Muscle of leg (tissue), 3 donors: ENCODE measurements at regions not wholly inside any gene's neighbourhood (a gene's known extent, or its start where the extent isn't known, plus 50 kb on each side); places are given as distances from the start of the nearest gene placed in this dataset.
A peak's percentile ranks its signal among the peaks of the same experiment; 100 is the strongest.

Experiments used
- DNase-seq: peaks from one replicate; pipeline ENCODE4 v3.0.0; 2013
- H3K27ac ChIP-seq: one replicate; pipeline ENCODE4 v1.5.1; 2013; ENCODE audit warnings: mild to moderate bottlenecking, low read length, control low read depth
- H3K27me3 ChIP-seq: one replicate; pipeline ENCODE4 v1.6.1; 2013; ENCODE audit warnings: low read length; ENCODE audit not compliant: control insufficient read depth, insufficient read depth
- H3K36me3 ChIP-seq: one replicate; pipeline ENCODE4 v1.6.1; 2013; ENCODE audit warnings: low read length; ENCODE audit not compliant: control insufficient read depth, insufficient read depth
- H3K4me1 ChIP-seq: one replicate; pipeline ENCODE4 v1.6.1; 2013; ENCODE audit warnings: low read length; ENCODE audit not compliant: control insufficient read depth, insufficient read depth
- H3K4me3 ChIP-seq: one replicate; pipeline ENCODE4 v1.5.1; 2013; ENCODE audit warnings: low read length, control low read depth
- H3K9me3 ChIP-seq: replicated peaks from 2 replicates; pipeline ENCODE4 v1.6.1; 2013; ENCODE audit warnings: low read depth, low read length; ENCODE audit not compliant: control insufficient read depth
- WGBS: methylation state at CpG from one replicate; pipeline ENCODE4 v1.1.5; 2013; ENCODE audit warnings: missing lambda C conversion rate; ENCODE audit not compliant: insufficient coverage; 5-methylcytosine and 5-hydroxymethylcytosine counted together

DNA sequence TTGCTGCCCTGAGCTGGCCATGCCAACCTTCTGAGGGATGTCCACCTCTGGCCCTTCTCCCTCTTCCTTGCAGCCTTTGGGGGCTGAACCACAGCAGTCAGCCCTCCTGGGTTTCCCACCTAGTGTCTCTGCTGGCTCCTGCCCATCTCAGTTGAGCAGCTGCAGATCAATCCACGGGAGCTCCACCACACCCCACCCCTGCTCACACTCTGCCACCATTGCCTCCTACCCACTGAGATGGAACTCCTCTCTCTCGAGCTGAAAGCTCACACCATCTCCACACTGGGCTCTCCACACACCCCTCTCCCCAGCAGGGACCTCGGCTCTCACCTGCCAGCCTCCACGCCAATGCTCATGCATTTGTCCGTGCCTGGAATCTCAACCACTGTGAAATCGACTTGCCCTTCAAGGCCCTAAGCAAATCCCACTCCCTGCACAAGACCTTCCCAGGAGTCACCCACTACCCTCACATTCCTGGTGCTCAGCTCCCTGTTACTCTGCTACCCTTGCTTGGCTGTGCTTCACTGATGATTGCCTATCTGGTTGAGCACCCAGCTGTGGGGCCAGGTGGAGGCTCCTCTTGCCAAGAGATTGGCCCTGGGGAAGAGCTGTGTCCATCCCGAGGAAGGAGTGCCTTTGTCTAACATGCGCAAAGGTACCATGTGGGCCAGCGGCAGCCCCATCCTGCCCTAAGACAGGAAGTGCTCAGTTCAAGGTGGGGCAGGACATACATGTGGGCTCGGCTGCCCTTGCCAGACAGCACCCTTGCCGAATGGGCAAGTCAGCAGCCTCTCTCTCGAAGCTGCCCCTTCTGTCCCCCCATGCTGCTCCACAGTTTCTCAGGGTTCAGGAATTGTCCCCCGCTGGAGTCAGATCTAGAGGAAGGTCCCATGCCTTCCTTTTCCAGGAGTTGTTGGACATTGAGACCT is 208.7 kb downstream of the CYP26B1 start:
- H3K9me3 ChIP-seq = no peaks in the 10 kb centered on the region
- no peaks in the 10 kb centered on the region for H3K36me3 ChIP-seq
- H3K4me1 ChIP-seq = peaks cover 90% of the 10 kb centered on the region
- DNase-seq = no peak
- H3K27ac ChIP-seq = no peak overlapping the region
- 84% methylated on average over 12 of the region's 13 CpGs for WGBS
- H3K4me3 ChIP-seq = no peak overlapping the region
- H3K27me3 ChIP-seq = peaks cover 4% of the 10 kb centered on the region

DNA sequence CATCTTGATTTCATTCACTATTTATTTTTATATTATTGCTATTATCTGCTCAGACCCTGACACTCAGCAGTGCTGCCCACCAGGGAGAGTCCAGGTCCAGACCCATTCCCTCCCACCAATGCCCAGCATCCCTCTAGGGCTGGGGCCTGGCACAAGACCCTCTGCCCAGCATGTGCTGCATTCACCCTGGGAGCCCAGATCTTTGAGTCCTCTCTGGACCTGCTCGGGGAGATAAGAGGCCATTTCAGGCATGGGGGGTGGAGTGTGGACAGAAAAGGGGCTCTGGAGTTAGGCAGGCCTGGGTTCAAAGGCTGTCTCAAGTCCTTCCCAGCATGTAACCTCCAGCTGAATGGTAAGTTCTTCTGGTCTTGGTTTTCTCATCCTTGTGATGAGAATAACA is 209.6 kb downstream of the CYP26B1 start:
- no peak overlapping the region for H3K4me3 ChIP-seq
- 71% methylated on average over 1 of the region's 1 CpG for WGBS
- H3K9me3 ChIP-seq = no peaks in the 10 kb centered on the region
- no peak for DNase-seq
- peaks cover 4% of the 10 kb centered on the region for H3K27me3 ChIP-seq
- no peak overlapping the region for H3K27ac ChIP-seq
- H3K36me3 ChIP-seq = no peaks in the 10 kb centered on the region
- peaks cover 86% of the 10 kb centered on the region for H3K4me1 ChIP-seq

DNA sequence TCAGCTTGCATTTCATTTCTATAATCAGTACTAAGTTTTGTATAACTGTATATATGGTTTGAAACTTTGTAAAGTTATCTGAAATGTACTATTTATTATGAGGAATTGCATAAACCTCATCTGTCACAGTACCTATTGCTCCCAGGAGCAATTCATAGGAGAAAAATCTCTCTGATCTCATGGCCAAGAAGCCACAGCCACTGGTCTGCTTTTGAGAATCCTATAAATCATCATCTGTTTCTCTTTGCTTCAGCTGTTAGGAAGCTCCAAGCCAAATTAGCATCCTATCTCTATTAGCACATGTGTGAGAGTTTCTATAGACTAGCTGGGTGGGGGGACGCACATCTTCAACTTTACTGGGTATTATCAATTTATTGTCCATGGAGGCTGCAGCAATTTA is 210.3 kb downstream of the CYP26B1 start:
- WGBS = no CpG with 5 or more reads among the region's 1 CpG
- no peak overlapping the region for H3K4me3 ChIP-seq
- no peaks in the 10 kb centered on the region for H3K36me3 ChIP-seq
- H3K4me1 ChIP-seq = peaks cover 82% of the 10 kb centered on the region
- no peak overlapping the region for H3K27ac ChIP-seq
- H3K27me3 ChIP-seq = peaks cover 9% of the 10 kb centered on the region
- no peaks in the 10 kb centered on the region for H3K9me3 ChIP-seq
- peak; percentile 49 for DNase-seq

GRCh38 chr2:71936076-71937030 is 211.3 kb downstream of the CYP26B1 start:
- WGBS = 71% methylated on average over 3 of the region's 5 CpGs
- no peaks in the 10 kb centered on the region for H3K9me3 ChIP-seq
- H3K27ac ChIP-seq = peak overlapping the region; percentile 59
- H3K4me3 ChIP-seq = no peak overlapping the region
- peaks cover 75% of the 10 kb centered on the region for H3K4me1 ChIP-seq
- no peaks in the 10 kb centered on the region for H3K36me3 ChIP-seq
- peaks cover 9% of the 10 kb centered on the region for H3K27me3 ChIP-seq
- peak; percentile 45 for DNase-seq

DNA sequence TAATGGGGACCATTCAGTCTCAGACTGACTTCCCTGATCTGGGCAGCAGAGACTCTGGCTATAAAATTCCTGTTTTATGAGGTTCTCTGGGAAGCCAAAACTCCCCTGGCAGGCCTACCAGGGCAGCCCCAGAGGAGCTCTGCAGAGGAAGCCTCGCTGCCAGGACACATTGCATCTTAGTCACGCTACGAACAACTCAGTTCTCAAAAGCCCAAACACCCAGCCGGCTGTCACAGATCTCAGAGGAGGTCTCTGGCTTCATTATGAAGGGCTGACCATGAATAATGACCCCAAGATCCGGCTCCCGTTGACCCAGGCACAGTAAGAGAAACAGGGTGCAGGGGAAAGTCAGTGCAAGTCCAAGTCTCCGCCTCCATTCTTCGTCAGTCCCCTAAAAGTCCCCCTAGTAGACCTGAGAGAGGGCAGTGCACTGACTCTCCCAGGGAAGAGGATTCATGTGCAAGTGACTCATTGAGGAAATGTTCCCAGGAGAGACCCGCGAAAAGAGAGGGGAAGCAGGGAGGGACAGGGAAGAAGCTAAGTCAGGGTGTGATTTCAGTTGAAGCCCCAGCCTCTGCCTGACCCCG is 212.3 kb downstream of the CYP26B1 start:
- H3K36me3 ChIP-seq = no peaks in the 10 kb centered on the region
- H3K27ac ChIP-seq = peak overlapping the region; percentile 59
- 27% methylated on average over 7 of the region's 11 CpGs for WGBS
- no peak overlapping the region for H3K4me3 ChIP-seq
- peak; percentile 82 for DNase-seq
- H3K4me1 ChIP-seq = peaks cover 65% of the 10 kb centered on the region
- no peaks in the 10 kb centered on the region for H3K9me3 ChIP-seq
- peaks cover 9% of the 10 kb centered on the region for H3K27me3 ChIP-seq

DNA sequence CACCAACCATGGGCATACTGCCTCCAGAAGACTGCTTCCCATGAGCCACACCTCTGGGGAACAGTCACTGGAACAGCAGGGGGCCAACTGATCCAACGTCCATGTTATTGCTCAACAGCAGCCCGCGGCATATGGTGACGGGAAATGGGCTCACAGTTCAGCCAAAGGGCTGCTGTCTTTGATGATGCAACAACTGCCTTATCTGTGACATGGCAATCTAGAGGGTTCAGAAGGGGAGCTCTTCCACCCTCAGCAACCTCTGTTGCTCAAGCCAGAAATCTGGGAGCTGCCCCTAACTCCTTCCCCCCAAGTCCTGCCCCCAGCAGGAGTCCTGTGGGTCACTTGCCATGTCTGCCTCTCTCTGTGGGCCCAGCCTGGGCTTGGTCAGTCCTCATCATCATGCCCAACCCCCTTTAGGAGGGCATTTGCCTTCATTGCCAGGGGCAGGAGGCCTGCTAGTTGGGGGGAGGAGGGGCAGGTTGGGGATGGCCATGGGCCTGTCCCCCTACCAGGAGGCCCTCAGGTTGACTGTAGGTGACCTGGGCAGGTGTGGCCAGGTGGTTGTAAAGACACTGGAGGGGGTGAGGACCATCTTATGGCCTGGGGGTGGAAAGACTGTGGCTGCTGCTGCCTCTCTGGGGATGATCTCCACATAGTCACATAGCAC is 212.9 kb downstream of the CYP26B1 start:
- Histone ChIP-seq H3K9me3 (no peaks in the 10 kb centered on the region), H3K36me3 (no peaks in the 10 kb centered on the region), H3K27ac (peak overlapping the region; percentile 42), H3K4me1 (peaks cover 63% of the 10 kb centered on the region), H3K4me3 (no peak overlapping the region), H3K27me3 (peaks cover 9% of the 10 kb centered on the region)
- DNase-seq = no peak
- 73% methylated on average over 4 of the region's 4 CpGs for WGBS

GRCh38 chr2:71934320-71934593 is 213.4 kb downstream of the CYP26B1 start:
- Histone ChIP-seq H3K36me3 (no peaks in the 10 kb centered on the region), H3K4me3 (no peak overlapping the region), H3K4me1 (peaks cover 59% of the 10 kb centered on the region), H3K9me3 (no peaks in the 10 kb centered on the region), H3K27ac (no peak overlapping the region), H3K27me3 (peaks cover 9% of the 10 kb centered on the region)
- 89% methylated on average over 2 of the region's 2 CpGs for WGBS
- no peak for DNase-seq

GRCh38 chr2:71933467-71934319 is 214.0 kb downstream of the CYP26B1 start:
- H3K27me3 ChIP-seq = peaks cover 9% of the 10 kb centered on the region
- no peaks in the 10 kb centered on the region for H3K9me3 ChIP-seq
- WGBS = 85% methylated on average over 8 of the region's 8 CpGs
- H3K27ac ChIP-seq = no peak overlapping the region
- DNase-seq = no peak
- no peak overlapping the region for H3K4me3 ChIP-seq
- peaks cover 53% of the 10 kb centered on the region for H3K4me1 ChIP-seq
- no peaks in the 10 kb centered on the region for H3K36me3 ChIP-seq

- H3K27me3 ChIP-seq = peaks cover 9% of the 10 kb centered on the region
- no peak for DNase-seq
- 90% methylated on average over 11 of the region's 13 CpGs for WGBS
- no peak overlapping the region for H3K4me3 ChIP-seq
- peaks cover 47% of the 10 kb centered on the region for H3K4me1 ChIP-seq
- H3K9me3 ChIP-seq = no peaks in the 10 kb centered on the region
- no peak overlapping the region for H3K27ac ChIP-seq
- H3K36me3 ChIP-seq = no peaks in the 10 kb centered on the region
Measured at GRCh38 chr2:71932780-71933466, 214.7 kb downstream of the CYP26B1 start.
